ENCODE measurements at regions not wholly inside any gene's neighbourhood (a gene's known extent, or its start where the extent isn't known, plus 50 kb on each side); places are given as distances from the start of the nearest gene placed in this dataset.
"Not testable (repeated sequence)": the region's sequence is repeated elsewhere in the genome, so short reads cannot be mapped to it uniquely, and the experiment has no call there.

GRCh38 chr4:31189938-31190337 is 469.8 kb downstream of the PCDH7 start:
- intact Hi-C loops (cut with DNase I, micrococcal nuclease), result no loop called here
- ATAC-seq, result peak; percentile 52
- DNase-seq, result no peak

DNA sequence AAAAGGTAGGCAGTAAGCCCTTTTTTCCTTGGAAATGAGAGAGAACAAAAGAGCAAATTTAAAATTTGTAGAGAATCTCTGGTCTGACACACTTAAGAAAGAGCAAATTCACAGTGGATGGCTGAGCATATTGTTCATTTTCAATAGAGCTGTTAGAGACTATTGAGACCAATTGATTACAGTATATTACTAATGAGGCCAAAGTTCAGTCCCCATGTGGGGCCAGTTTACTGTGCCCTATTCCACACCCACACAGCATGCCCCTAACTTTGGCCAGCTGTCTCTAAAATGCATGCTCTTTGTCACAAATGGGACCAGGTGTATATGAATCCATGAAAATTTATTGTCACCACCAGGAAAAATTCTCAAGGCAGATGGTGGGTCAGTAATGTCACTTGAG is 470.5 kb downstream of the PCDH7 start:
- ATAC-seq (no peak), DNase-seq (no peak)
- intact Hi-C loops (cut with DNase I, micrococcal nuclease), result no loop called here

- ATAC-seq (peak; percentile 34), DNase-seq (no peak)
- intact Hi-C loops (cut with DNase I, micrococcal nuclease), result no loop called here
Measured at GRCh38 chr4:31192341-31192740, 472.2 kb downstream of the PCDH7 start.

- intact Hi-C loops (cut with DNase I, micrococcal nuclease), result no loop called here
- no peak for DNase-seq
Measured at GRCh38 chr4:31193521-31193920, 473.4 kb downstream of the PCDH7 start.

GRCh38 chr4:31194823-31195222 is 474.7 kb downstream of the PCDH7 start:
- DNase-seq (no peak), ATAC-seq (no peak)
- intact Hi-C loops (cut with DNase I, micrococcal nuclease), result no loop called here

More at GRCh38 chr4:31193521-31193920, 473.4 kb downstream of the PCDH7 start:
- ATAC-seq, result no peak

DNA sequence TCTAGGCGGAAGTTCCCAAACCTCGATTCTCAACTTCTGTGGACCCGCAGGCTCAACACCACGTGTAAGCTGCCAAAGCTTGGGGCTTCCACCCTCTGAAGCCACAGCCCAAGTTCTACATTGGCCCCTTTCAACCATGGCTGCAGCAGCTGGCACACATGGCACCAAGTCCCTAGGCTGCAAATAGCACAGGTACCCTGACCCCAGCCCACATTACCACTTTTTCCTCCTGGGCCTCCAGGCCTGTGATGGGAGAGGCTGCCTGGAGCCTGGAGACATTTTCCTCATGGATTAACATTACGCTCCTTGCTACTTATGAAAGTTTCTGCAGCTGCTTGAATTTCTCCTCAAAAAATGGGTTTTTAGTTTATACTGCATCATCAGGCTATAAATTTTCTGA is 479.5 kb downstream of the PCDH7 start:
- DNase-seq, result no peak
- intact Hi-C loops (cut with DNase I, micrococcal nuclease), result no loop called here
- no peak for ATAC-seq

- intact Hi-C loops (cut with DNase I, micrococcal nuclease); DNase-seq; ATAC-seq: not testable (repeated sequence)
Measured at GRCh38 chr4:31202054-31202453, 481.9 kb downstream of the PCDH7 start.

DNA sequence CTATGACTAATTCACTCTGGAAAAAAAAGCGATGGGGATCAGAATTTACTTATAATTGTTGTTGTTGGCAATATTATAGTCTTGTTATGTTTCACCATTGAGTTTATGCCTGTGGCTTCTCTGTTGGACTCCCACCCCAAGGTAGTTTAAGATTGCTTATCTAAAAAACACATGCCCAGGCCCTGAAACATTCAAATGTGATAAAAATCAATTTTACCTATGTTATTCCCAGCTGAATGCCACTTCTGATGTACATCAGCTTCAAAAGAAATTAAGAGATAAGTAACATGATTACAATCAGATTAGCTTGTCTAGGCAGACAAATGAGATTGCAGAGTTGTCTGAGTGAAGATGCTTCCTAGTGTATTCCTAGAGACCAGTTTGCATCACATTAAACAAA is 484.7 kb downstream of the PCDH7 start:
- ATAC-seq (no peak), DNase-seq (no peak)
- intact Hi-C loops (cut with DNase I, micrococcal nuclease), result no loop called here

DNA sequence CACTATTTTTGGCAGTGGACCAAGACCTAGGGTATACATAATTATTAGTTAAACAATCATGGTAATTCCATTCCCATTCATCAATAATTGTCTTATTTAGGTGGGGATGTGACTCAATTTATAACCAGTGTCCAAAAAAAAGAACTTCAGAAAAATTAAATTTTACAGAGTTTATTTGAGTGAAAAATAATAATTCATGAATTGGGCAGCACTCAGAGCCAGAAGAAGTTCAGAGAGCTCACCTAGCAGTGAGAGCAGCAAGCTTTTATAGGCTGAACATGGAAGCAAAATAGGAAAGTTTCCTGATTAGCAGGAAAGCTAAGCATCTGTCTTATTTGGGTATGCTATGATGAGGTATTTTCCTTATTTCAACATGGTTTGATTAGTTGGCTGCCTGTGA is 500.8 kb downstream of the PCDH7 start:
- intact Hi-C loops (cut with DNase I, micrococcal nuclease), result no loop called here
- DNase-seq, result no peak
- no peak for ATAC-seq

DNA sequence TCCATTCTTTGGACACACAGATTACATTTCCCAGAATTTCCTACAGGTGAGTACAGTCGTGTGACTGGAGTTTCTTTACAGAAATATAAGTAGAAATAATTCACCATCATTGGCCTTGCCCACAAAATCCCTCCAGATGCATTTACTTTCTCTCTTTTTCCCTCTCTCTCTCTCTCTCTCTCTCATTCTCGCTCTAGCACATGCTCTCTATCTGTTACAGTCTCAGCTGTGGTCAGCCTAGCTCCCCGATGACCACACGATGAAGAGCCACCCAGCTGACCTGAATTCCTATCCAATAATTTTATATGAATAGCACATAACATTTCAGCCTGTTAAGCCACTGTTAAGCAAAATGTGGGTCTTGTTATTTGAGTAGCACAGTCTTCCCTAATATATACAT is 507.9 kb downstream of the PCDH7 start:
- ATAC-seq (no peak), DNase-seq (no peak)
- intact Hi-C loops (cut with DNase I, micrococcal nuclease), result no loop called here

DNA sequence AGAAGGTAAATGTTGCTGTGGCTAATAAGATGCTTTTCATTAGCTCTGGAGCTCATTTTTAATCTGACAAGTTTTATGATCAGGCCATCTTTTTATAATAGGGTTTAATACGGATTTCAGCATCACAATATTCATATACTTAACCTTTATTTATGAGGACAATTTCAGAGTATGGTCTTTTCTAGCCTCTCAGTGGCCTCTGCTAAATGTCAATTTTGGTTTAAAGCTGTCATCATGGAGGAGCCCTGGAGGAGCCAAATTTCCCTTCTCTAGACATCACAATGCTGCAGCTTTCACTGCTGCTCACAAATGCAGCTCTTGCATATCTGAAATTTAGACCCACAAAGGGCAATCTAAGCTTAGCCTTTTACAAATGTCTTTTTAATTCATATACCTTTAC is 510.4 kb downstream of the PCDH7 start:
- DNase-seq (no peak), ATAC-seq (no peak)
- intact Hi-C loops (cut with DNase I, micrococcal nuclease), result no loop called here

DNA sequence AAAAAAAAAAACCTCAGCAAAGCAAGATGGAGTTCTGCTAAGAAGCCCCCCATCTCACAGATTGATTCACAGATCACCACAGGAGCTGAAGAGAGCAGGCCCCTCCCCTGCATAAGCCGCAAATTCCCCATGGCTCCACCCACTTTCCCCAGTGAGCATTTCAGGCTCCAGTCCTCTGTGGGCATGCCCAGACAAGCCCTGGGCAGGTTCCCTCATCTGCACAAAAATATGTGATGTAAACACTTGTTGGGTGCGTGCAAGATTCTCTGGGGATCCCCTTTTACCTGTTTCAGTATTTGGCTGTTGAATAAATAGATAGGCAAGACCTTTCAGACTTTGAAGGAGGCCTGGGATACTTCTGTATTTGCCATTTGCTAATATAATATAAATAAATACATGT is 514.3 kb downstream of the PCDH7 start:
- no peak for ATAC-seq
- intact Hi-C loops (cut with DNase I, micrococcal nuclease), result no loop called here
- DNase-seq, result no peak

- intact Hi-C loops (cut with DNase I, micrococcal nuclease), result no loop called here
- ATAC-seq (no peak), DNase-seq (no peak)
Measured at GRCh38 chr4:31234901-31235300, 514.7 kb downstream of the PCDH7 start.

DNA sequence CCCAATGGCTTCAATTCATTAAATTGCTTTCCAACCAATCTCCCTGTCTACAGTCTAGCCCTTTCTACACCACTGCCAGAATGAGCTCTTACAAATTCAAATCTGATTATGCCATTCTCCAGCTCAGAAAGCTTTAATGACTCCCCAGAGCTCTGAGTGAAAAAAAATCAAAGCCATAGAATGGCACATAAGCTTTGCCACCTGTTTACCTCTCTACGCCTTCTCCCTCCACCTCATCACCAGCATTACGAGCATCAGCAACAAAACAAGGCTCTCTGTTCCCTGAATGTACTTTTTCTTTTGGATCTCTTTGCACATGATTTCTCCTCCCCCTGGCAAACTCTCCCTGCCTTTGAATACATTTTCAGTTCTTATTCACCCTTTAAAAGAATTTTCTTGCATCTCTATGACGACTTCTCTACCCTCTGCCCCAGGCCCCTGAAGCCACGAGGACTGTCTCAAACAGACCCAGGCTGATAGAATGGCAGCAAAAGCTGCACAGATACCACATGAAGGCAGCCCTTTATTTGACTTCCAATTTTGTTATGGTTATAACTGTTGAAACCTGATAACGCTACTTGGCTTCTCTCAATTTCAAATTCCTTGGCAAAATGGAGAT is 516.0 kb downstream of the PCDH7 start:
- no peak for DNase-seq
- intact Hi-C loops (cut with DNase I, micrococcal nuclease), result no loop called here
- no peak for ATAC-seq

DNA sequence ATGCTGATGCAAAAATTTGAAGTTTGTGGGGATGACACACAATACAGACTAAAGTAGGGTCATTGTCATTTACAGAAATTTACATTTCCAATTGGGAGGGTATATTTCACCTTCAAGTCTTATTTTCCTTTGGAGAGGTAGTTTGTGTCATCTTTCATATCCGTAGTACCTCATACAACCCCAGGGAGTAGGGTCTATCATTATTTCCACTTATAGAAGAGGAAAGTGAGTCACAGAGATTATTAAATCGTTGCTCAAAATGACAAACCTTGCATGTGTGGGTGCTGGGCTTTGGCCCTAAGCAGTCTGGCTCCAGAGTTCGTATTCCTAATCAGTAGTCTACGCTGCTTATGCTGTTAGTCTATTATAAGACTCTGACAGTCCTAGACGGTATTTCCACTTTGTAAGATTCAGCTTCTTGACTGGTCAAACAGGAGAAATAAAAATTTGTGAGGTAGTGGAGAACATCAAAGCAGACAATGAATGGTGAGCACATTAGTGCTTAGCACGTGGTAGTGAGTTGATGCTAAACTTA is 516.5 kb downstream of the PCDH7 start:
- intact Hi-C loops (cut with DNase I, micrococcal nuclease), result no loop called here
- ATAC-seq (no peak), DNase-seq (no peak)

DNA sequence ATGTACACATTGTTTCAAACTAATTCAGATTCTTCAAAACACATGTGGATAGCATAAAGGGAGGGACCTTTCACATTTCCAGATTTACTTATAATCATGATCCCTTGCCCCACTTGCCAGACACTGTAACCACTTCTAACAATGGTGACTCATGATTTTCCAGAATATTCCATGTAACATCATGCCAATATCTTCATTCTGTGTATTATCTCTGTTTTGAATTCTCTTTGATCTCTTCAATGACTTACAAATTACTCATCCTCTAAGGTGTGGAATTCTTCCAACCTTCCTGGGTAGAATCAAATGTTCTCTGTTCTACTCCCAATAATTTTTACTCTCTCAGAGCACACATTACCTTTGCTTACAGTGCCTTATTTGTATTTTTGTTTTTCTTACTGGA is 517.1 kb downstream of the PCDH7 start:
- ATAC-seq (no peak), DNase-seq (no peak)
- intact Hi-C loops (cut with DNase I, micrococcal nuclease), result no loop called here

GRCh38 chr4:31239886-31240285 is 519.7 kb downstream of the PCDH7 start:
- DNase-seq (no peak), ATAC-seq (no peak)
- intact Hi-C loops (cut with DNase I, micrococcal nuclease), result no loop called here

DNA sequence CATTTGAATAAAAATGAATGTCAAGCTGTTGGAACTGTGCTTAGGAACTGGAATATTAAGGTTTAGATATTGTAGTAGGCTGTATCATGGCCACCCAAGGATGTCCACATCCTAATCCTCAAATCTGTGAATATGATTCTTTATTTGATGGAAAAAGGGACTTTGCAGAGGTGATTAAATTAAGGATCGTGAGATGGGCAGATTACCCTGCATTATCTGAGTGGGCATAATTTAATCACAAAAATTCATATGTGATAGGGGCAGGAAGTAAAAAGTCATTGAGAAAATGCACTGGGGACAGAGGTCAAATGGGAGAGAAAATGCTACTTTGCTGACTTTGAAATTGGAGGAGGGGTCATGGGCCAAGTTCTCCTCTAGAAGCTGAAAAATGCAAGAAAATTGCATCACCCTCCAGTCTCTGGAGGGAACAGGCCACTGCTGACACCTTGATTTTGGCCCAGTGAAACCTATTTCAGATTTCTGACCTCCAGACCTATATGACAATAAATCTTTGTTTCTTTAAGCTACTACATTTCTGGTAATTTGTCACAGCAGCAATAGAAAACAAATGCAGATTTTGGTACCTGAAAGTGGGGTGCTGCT is 521.4 kb downstream of the PCDH7 start:
- intact Hi-C loops (cut with DNase I, micrococcal nuclease), result no loop called here
- ATAC-seq (no peak), DNase-seq (no peak)

GRCh38 chr4:31246856-31247255 is 526.7 kb downstream of the PCDH7 start:
- ATAC-seq (no peak), DNase-seq (no peak)
- intact Hi-C loops (cut with DNase I, micrococcal nuclease), result no loop called here

DNA sequence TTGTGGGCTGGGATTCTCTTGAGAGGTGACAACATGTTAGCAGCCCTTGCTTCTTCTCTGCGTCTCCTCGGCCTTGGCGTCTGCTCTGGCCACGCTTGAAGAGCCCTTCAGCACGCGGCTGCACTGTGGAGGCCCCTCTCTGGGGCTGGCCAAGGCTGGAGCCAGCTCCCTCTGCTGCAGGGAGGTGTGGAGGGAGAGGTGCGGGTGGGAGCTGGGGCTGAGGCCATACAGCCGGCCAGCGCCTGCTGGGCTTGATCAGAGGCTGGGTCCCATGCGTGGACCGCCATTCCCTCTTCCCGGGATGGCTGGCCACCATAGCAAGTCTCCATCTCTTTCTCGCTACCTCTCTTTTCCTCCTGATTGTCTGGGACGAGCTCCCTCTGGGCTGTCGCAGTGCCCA is 539.0 kb downstream of the PCDH7 start:
- DNase-seq (no peak), ATAC-seq (no peak)

DNA sequence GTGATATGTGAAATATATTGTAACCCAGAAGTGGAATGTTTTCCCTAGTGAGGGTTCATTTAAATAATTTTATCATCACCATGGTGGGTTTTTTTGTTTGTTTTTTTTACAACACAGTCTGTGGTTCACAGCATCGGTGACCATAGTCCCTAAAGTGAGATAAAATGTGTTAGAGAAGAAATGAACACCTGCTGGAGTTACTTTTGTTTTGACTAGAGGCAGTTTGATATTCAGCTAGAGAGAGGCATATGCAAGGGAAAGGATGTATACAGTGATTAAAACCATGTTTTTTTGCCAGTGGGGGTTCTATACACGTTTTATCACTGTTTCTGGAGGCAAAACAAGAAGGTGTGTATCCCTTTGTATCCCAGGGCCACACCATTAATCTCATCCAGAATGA is 541.5 kb downstream of the PCDH7 start:
- intact Hi-C loops (cut with DNase I, micrococcal nuclease), result no loop called here
- ATAC-seq (no peak), DNase-seq (no peak)

More for the DNA sequence above, 539.0 kb downstream of the PCDH7 start:
- intact Hi-C loops (cut with DNase I, micrococcal nuclease), result no loop called here
